BJ (cell line): ENCODE measurements at regions not wholly inside any gene's neighbourhood (a gene's known extent, or its start where the extent isn't known, plus 50 kb on each side); places are given as distances from the start of the nearest gene placed in this dataset.

Source experiments
- CTCF ChIA-PET: fragments of 350-600 bp; formaldehyde crosslinking; extraction: SDS; loops from one replicate; lab custom pipeline; 2021; ENCODE audit warnings: antibody characterized with exemption, inconsistent platforms; lab: Yijun Ruan, JAX
- POLR2A ChIA-PET: fragments of 300-600 bp; sonication (Branson Sonifier 250); formaldehyde crosslinking; extraction: SDS; loops from one replicate; lab custom pipeline; 2021; ENCODE audit warnings: antibody characterized with exemption; lab: Charles Lee
- DNase-seq: peaks from one replicate; pipeline ENCODE4 v3.0.0-alpha.2; 2011; ENCODE audit warnings: low read depth
- H3K27me3 ChIP-seq: 2 replicates; pipeline ENCODE4 v1.6.0; 2011; ENCODE audit warnings: low read length; ENCODE audit not compliant: control insufficient read depth, insufficient read depth
- H3K36me3 ChIP-seq: 2 replicates; pipeline ENCODE4 v1.5.1; 2011; ENCODE audit warnings: low read length; ENCODE audit not compliant: control insufficient read depth, insufficient read depth
- H3K4me3 ChIP-seq: 2 replicates; pipeline ENCODE4 v1.5.1; 2011; ENCODE audit warnings: low read depth, mild to moderate bottlenecking, control low read depth, low read length
- CTCF ChIP-seq: IDR thresholded peaks from 2 replicates; pipeline ENCODE4 v1.5.1; 2011; ENCODE audit warnings: low read depth, mild to moderate bottlenecking, control low read depth, inconsistent platforms, low read length, moderate library complexity; ENCODE audit not compliant: insufficient read depth

DNA sequence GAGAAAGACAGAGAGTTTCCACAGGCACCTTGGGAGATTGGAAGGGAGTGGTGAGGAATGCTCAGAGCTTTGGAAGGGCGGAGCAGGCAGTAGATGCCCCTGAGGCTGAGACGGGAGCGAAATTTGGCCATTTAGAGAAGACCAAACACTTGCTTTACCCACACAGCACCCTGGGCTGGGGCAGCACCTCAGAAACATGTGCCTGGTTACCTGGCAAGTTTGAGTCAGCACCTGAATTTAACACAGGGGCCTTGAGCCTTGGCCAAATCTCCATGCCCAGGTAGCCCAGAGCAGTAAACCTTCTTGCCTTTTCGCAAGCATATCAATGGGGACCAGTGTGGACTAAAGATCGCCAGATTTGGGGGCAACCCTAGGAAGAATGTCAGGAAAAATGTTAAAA, 111.9 kb upstream of the NFE2L3 start:
- no peak overlapping the region for H3K4me3 ChIP-seq
- ChIA-PET CTCF (interaction anchor here (0.6 kb wide), 1 partner anchor 325 kb away, joined by 3 read pairs; no protein-coding TSS in a partner anchor), POLR2A (no interaction called here)
- TF ChIP-seq CTCF = no peak
- H3K36me3 ChIP-seq = no peaks in the 10 kb centered on the region
- no peaks in the 10 kb centered on the region; the same call in 1 of the 2 replicates for H3K27me3 ChIP-seq
- no peak for DNase-seq

GRCh38 chr7:26042237-26042636, 109.8 kb upstream of the NFE2L3 start:
- no peaks in the 10 kb centered on the region for H3K36me3 ChIP-seq
- H3K4me3 ChIP-seq = no peak overlapping the region
- no peaks in the 10 kb centered on the region; the same call in 1 of the 2 replicates for H3K27me3 ChIP-seq
- ChIA-PET POLR2A (no interaction called here), CTCF (no interaction called here)
- no peak for TF ChIP-seq CTCF
- DNase-seq = no peak

- no peak for DNase-seq
- H3K27me3 ChIP-seq = no peaks in the 10 kb centered on the region; the same call in 1 of the 2 replicates
- POLR2A ChIA-PET = no interaction called here
- no peak overlapping the region for H3K4me3 ChIP-seq
- CTCF ChIA-PET = interaction anchor here (0.6 kb wide), 1 partner anchor 154 kb away, joined by 3 read pairs; no protein-coding TSS in a partner anchor
- no peak for TF ChIP-seq CTCF
- H3K36me3 ChIP-seq = no peaks in the 10 kb centered on the region
These were observed 108.2 kb upstream of the NFE2L3 start for GRCh38 chr7:26043801-26044200.

DNA sequence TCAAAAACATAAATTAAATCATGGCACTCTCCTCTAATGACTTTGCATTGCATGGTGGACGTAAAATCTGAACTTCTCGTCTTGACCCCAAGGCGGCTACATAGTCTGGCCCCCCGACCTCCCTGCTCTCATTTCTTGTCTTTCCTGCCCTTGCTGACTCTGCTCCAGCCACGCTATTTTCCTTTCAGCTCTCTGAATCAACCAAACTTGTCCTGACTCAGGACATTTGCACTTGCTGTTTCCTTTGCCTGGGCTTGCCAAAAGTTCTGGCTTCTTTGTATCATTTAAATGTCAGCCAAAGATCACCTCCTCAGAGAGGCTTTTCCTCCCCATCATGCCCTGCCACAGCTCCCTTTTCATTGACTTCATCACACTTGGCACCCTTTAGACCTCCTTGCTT, 107.7 kb upstream of the NFE2L3 start:
- no peak for TF ChIP-seq CTCF
- no peaks in the 10 kb centered on the region; the same call in 1 of the 2 replicates for H3K27me3 ChIP-seq
- DNase-seq = no peak
- H3K36me3 ChIP-seq = no peaks in the 10 kb centered on the region
- ChIA-PET POLR2A (no interaction called here), CTCF (no interaction called here)
- H3K4me3 ChIP-seq = no peak overlapping the region

DNA sequence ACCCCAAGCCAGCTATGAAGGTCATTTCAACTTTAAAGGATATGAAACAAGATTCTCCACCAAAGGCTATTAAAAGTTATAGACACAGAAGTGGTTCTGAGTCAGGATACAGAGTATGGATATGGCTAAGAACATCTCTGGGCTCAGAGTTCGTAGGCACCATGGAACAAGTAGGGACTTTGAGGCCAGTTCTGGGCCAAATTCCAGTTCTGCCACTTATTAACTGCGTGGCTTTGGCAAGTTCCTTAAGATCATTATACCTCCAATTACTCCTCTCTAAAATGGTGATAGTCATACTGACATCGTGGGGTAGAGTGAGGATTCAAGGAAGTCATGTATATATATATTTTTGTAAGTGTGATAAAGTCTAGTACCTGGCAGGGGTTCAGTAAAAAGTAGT, 105.8 kb upstream of the NFE2L3 start:
- POLR2A ChIA-PET = no interaction called here
- no peaks in the 10 kb centered on the region; the same call in 1 of the 2 replicates for H3K27me3 ChIP-seq
- no peak for DNase-seq
- H3K4me3 ChIP-seq = no peak overlapping the region
- CTCF ChIA-PET = no interaction called here
- no peaks in the 10 kb centered on the region for H3K36me3 ChIP-seq
- TF ChIP-seq CTCF = no peak
